ENCODE measurements at regions not wholly inside any gene's neighbourhood (a gene's known extent, or its start where the extent isn't known, plus 50 kb on each side); places are given as distances from the start of the nearest gene placed in this dataset.

DNA sequence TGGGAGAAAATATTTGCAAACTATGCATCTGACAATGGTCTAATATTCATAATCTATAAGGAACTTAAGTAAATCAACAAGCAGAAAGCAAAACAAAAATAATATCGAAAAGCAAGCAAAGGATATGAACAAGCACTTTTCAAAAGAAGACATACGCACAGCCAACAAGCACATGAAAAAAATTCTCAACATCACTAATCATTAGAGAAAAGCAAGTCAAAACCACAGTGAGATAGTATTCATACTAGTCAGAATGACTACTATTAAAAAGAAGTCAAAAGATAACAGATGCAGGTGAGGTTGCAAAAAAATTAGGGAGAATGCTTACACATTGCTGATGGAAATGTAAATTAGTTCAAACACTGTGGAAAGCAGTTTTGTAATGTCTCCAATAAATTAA, 410.2 kb downstream of the MMUT start:
- peak overlapping the region; percentile 52 for H3K4me2 ChIP-seq (ENCODE audit: control insufficient read depth, extremely low read depth, insufficient read depth, low read depth, low read length)
- no peaks in the 10 kb centered on the region for H3K27me3 ChIP-seq (ENCODE audit: control insufficient read depth, extremely low read depth, insufficient read depth, low read length)
- no peaks in the 10 kb centered on the region for H4K20me1 ChIP-seq (ENCODE audit: control insufficient read depth, extremely low read depth, insufficient read depth, low read length)
- H3K9me3 ChIP-seq (ENCODE audit: control insufficient read depth, low read depth, low read length), result no peaks in the 10 kb centered on the region
- no peak for DNase-seq (ENCODE audit: low read depth, low spot score)
- H3K9ac ChIP-seq (ENCODE audit: control insufficient read depth, extremely low read depth, insufficient read depth, low read length), result peak overlapping the region; percentile 44
- H3K4me3 ChIP-seq (ENCODE audit: control insufficient read depth in 2 of 3, extremely low read depth in 1 of 3, insufficient read depth in 2 of 3, low read depth in 1 of 3, low read length in 3 of 3), result no peak overlapping the region
- H3K9me1 ChIP-seq (ENCODE audit: control insufficient read depth, extremely low read depth, insufficient read depth, low read length), result no peaks in the 10 kb centered on the region
- H2AFZ ChIP-seq (ENCODE audit: control insufficient read depth, low read length), result peak overlapping the region; percentile 64
- H3K36me3 ChIP-seq (ENCODE audit: control insufficient read depth in 2 of 2, extremely low read depth in 1 of 2, insufficient read depth in 2 of 2, low read length in 2 of 2), result no peaks in the 10 kb centered on the region
- TF ChIP-seq EZH2 (IDR thresholded peaks at IDR 0.05; ENCODE audit: low read length), result no peak
- TF ChIP-seq, protein P1, sequence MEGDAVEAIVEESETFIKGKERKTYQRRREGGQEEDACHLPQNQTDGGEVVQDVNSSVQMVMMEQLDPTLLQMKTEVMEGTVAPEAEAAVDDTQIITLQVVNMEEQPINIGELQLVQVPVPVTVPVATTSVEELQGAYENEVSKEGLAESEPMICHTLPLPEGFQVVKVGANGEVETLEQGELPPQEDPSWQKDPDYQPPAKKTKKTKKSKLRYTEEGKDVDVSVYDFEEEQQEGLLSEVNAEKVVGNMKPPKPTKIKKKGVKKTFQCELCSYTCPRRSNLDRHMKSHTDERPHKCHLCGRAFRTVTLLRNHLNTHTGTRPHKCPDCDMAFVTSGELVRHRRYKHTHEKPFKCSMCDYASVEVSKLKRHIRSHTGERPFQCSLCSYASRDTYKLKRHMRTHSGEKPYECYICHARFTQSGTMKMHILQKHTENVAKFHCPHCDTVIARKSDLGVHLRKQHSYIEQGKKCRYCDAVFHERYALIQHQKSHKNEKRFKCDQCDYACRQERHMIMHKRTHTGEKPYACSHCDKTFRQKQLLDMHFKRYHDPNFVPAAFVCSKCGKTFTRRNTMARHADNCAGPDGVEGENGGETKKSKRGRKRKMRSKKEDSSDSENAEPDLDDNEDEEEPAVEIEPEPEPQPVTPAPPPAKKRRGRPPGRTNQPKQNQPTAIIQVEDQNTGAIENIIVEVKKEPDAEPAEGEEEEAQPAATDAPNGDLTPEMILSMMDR (optimal IDR thresholded peaks at IDR 0.05 in 1 of 3, IDR thresholded peaks at IDR 0.05 in 1 of 3, conservative IDR thresholded peaks at IDR 0.05 in 1 of 3; ENCODE audit: extremely low read depth in 1 of 3, insufficient read depth in 2 of 3, low read length in 3 of 3), result no peak
- FAIRE-seq, result no peak
- dilution Hi-C loops (cut with MboI; ENCODE audit: extremely low pct_ligation_motif_present, low sequenced_read_pairs), result no loop called here
- H3K79me2 ChIP-seq (ENCODE audit: control insufficient read depth, insufficient read depth, low read length), result no peaks in the 10 kb centered on the region
- peak overlapping the region; percentile 75 for H3K27ac ChIP-seq (ENCODE audit: control insufficient read depth, insufficient read depth, low read length)
- peaks cover 31% of the 10 kb centered on the region for H3K4me1 ChIP-seq (ENCODE audit: control insufficient read depth, extremely low read depth, insufficient read depth, low read length)

DNA sequence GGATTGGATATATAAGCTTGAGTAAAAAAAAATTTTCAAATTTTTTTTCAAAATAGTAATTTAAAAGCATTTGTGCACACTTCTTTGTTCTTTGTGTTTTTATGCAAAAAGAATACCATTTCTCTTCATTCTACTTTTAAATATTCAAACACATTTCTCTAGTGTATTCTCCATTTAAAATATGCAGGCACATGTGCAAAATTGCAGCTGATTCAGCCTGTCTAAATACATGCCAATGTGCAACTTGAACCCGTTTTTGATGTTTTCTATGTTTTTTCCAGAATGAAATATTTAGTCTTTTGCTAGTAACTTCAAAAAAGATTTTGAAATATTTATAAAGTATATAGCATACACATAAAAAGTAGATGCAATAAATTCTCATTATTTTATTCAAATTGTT, 411.8 kb downstream of the MMUT start:
- Histone ChIP-seq H4K20me1 (ENCODE audit: control insufficient read depth, extremely low read depth, insufficient read depth, low read length) (no peaks in the 10 kb centered on the region), H3K9me1 (ENCODE audit: control insufficient read depth, extremely low read depth, insufficient read depth, low read length) (no peaks in the 10 kb centered on the region), H2AFZ (ENCODE audit: control insufficient read depth, low read length) (no peak overlapping the region), H3K9ac (ENCODE audit: control insufficient read depth, extremely low read depth, insufficient read depth, low read length) (no peak overlapping the region), H3K4me2 (ENCODE audit: control insufficient read depth, extremely low read depth, insufficient read depth, low read depth, low read length) (no peak overlapping the region), H3K4me1 (ENCODE audit: control insufficient read depth, extremely low read depth, insufficient read depth, low read length) (peaks cover 31% of the 10 kb centered on the region), H3K79me2 (ENCODE audit: control insufficient read depth, insufficient read depth, low read length) (no peaks in the 10 kb centered on the region), H3K27me3 (ENCODE audit: control insufficient read depth, extremely low read depth, insufficient read depth, low read length) (no peaks in the 10 kb centered on the region), H3K9me3 (ENCODE audit: control insufficient read depth, low read depth, low read length) (no peaks in the 10 kb centered on the region), H3K4me3 (ENCODE audit: control insufficient read depth in 2 of 3, extremely low read depth in 1 of 3, insufficient read depth in 2 of 3, low read depth in 1 of 3, low read length in 3 of 3) (no peak overlapping the region), H3K36me3 (ENCODE audit: control insufficient read depth in 2 of 2, extremely low read depth in 1 of 2, insufficient read depth in 2 of 2, low read length in 2 of 2) (no peaks in the 10 kb centered on the region), H3K27ac (ENCODE audit: control insufficient read depth, insufficient read depth, low read length) (no peak overlapping the region)
- dilution Hi-C loops (cut with MboI; ENCODE audit: extremely low pct_ligation_motif_present, low sequenced_read_pairs), result no loop called here
- no peak for FAIRE-seq
- no peak for TF ChIP-seq EZH2 (IDR thresholded peaks at IDR 0.05; ENCODE audit: low read length)
- TF ChIP-seq, protein P1 (optimal IDR thresholded peaks at IDR 0.05 in 1 of 3, IDR thresholded peaks at IDR 0.05 in 1 of 3, conservative IDR thresholded peaks at IDR 0.05 in 1 of 3; ENCODE audit: extremely low read depth in 1 of 3, insufficient read depth in 2 of 3, low read length in 3 of 3), result no peak
- DNase-seq (ENCODE audit: low read depth, low spot score), result no peak

All from keratinocyte (primary cell).